Lung microvascular endothelial cell (primary cell): ENCODE measurements at regions not wholly inside any gene's neighbourhood (a gene's known extent, or its start where the extent isn't known, plus 50 kb on each side); places are given as distances from the start of the nearest gene placed in this dataset.

Experiments used
- DNase-seq, 2 donors: peaks; one replicate each; pipeline versions ENCODE4 v3.0.0 to v3.0.0-alpha.2; 2010; ENCODE audit warnings: low read depth in 2 of 2

GRCh38 chr19:30152510-30153291 lies 210.7 kb downstream of the URI1 start:
- no peak for DNase-seq

GRCh38 chr19:30153326-30154210 lies 211.5 kb downstream of the URI1 start:
- DNase-seq: no peak

GRCh38 chr19:30154410-30154809 lies 212.4 kb downstream of the URI1 start:
- DNase-seq: no peak

GRCh38 chr19:30155381-30156200 lies 213.6 kb downstream of the URI1 start:
- no peak for DNase-seq

GRCh38 chr19:30156646-30157045 lies 214.6 kb downstream of the URI1 start:
- DNase-seq: no peak

GRCh38 chr19:30158067-30158892 lies 213.9 kb upstream of the ZNF536 start:
- no peak for DNase-seq

GRCh38 chr19:30158893-30159245 lies 213.3 kb upstream of the ZNF536 start:
- no peak for DNase-seq

- no peak for DNase-seq
Observed at GRCh38 chr19:30159636-30160035, 212.5 kb upstream of the ZNF536 start.

GRCh38 chr19:30160426-30160825 lies 211.8 kb upstream of the ZNF536 start:
- DNase-seq: no peak

GRCh38 chr19:30161021-30161655 lies 211.0 kb upstream of the ZNF536 start:
- DNase-seq: no peak

GRCh38 chr19:30161770-30162169 lies 210.4 kb upstream of the ZNF536 start:
- no peak for DNase-seq

- DNase-seq: no peak
Observed at GRCh38 chr19:30162718-30163117, 209.5 kb upstream of the ZNF536 start.

GRCh38 chr19:30163663-30164062 lies 208.5 kb upstream of the ZNF536 start:
- DNase-seq: no peak

GRCh38 chr19:30165228-30165813 lies 206.9 kb upstream of the ZNF536 start:
- DNase-seq: no peak

GRCh38 chr19:30167206-30167868 lies 204.8 kb upstream of the ZNF536 start:
- no peak for DNase-seq

- DNase-seq: no peak
Observed at GRCh38 chr19:30167976-30168635, 204.1 kb upstream of the ZNF536 start.

GRCh38 chr19:30168760-30169159 lies 203.4 kb upstream of the ZNF536 start:
- no peak for DNase-seq

GRCh38 chr19:30169196-30169900 lies 202.8 kb upstream of the ZNF536 start:
- DNase-seq: no peak
